ENCODE measurements at regions not wholly inside any gene's neighbourhood (a gene's known extent, or its start where the extent isn't known, plus 50 kb on each side); places are given as distances from the start of the nearest gene placed in this dataset.

- no peak for TF ChIP-seq CTCF (IDR thresholded peaks at IDR 0.05)
- no peak overlapping the region for H3K27ac ChIP-seq
- DNase-seq (ENCODE audit: low spot score): no peak
- no peak overlapping the region for H3K4me3 ChIP-seq
Observed at GRCh38 chr14:61911574-61911973, 149.4 kb downstream of the SNAPC1 start.

- Histone ChIP-seq H3K27ac (no peak overlapping the region), H3K4me3 (no peak overlapping the region)
- TF ChIP-seq CTCF (IDR thresholded peaks at IDR 0.05): no peak
- no peak for DNase-seq (ENCODE audit: low spot score)
Observed at GRCh38 chr14:61918998-61919397, 156.8 kb downstream of the SNAPC1 start.

- Histone ChIP-seq H3K4me3 (no peak overlapping the region), H3K27ac (no peak overlapping the region)
- no peak for DNase-seq (ENCODE audit: low spot score)
- no peak for TF ChIP-seq CTCF (IDR thresholded peaks at IDR 0.05)
Observed at GRCh38 chr14:61923348-61923747, 161.1 kb downstream of the SNAPC1 start.

GRCh38 chr14:61925043-61925442 lies 162.8 kb downstream of the SNAPC1 start:
- TF ChIP-seq CTCF (IDR thresholded peaks at IDR 0.05): no peak
- Histone ChIP-seq H3K27ac (no peak overlapping the region), H3K4me3 (no peak overlapping the region)
- no peak for DNase-seq (ENCODE audit: low spot score)

GRCh38 chr14:61925732-61926435 lies 163.7 kb downstream of the SNAPC1 start:
- Histone ChIP-seq H3K4me3 (no peak overlapping the region), H3K27ac (no peak overlapping the region)
- TF ChIP-seq CTCF (IDR thresholded peaks at IDR 0.05): no peak
- DNase-seq (ENCODE audit: low spot score): no peak

- TF ChIP-seq CTCF (IDR thresholded peaks at IDR 0.05): no peak
- no peak for DNase-seq (ENCODE audit: low spot score)
- Histone ChIP-seq H3K27ac (no peak overlapping the region), H3K4me3 (no peak overlapping the region)
Observed at GRCh38 chr14:61927060-61927459, 164.8 kb downstream of the SNAPC1 start.

- TF ChIP-seq CTCF (IDR thresholded peaks at IDR 0.05): no peak
- DNase-seq (ENCODE audit: low spot score): no peak
- Histone ChIP-seq H3K4me3 (no peak overlapping the region), H3K27ac (no peak overlapping the region)
Observed at GRCh38 chr14:61927520-61927919, 165.3 kb downstream of the SNAPC1 start.
